ENCODE measurements at regions not wholly inside any gene's neighbourhood (a gene's known extent, or its start where the extent isn't known, plus 50 kb on each side); places are given as distances from the start of the nearest gene placed in this dataset.
A peak's percentile ranks its signal among the peaks of the same experiment; 100 is the strongest.

DNA sequence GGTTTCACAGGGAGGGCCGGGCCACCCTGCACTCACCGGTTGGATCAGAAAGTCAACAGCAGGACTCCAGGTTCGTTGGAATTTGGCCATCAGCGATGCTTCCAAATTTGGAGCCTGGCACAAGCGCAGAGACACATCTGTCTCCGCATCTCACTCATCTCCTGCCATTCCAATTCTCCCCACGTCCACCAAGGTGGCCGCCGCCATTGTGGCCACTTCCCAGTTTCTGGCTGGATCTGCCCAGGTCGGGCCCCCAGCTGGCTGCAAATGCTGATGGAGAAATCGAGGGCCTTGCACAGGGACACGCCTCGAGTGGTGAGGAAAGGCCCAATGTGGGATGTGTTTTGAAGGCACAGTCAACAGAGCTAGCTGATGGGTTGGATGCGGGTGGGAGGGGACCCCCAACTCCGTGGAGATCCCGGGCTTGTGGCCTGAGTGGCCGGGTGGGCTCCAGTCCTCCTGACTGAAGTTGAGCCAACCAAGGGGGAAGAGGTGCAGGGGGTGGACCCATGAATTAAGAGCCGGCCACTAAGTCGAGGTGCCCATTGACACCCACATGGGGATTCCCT, 102.7 kb downstream of the CRYAA start:
- no peak overlapping the region for H3K4me3 ChIP-seq
- H3K36me3 ChIP-seq (ENCODE audit: low read depth, missing control alignments): no peaks in the 10 kb centered on the region
- peaks cover 12% of the 10 kb centered on the region for H3K4me1 ChIP-seq
- no peak overlapping the region for H3K27ac ChIP-seq
- H3K27me3 ChIP-seq: no peaks in the 10 kb centered on the region
- no peak for TF ChIP-seq POLR2A (IDR thresholded peaks at IDR 0.05)
- TF ChIP-seq, protein P1, sequence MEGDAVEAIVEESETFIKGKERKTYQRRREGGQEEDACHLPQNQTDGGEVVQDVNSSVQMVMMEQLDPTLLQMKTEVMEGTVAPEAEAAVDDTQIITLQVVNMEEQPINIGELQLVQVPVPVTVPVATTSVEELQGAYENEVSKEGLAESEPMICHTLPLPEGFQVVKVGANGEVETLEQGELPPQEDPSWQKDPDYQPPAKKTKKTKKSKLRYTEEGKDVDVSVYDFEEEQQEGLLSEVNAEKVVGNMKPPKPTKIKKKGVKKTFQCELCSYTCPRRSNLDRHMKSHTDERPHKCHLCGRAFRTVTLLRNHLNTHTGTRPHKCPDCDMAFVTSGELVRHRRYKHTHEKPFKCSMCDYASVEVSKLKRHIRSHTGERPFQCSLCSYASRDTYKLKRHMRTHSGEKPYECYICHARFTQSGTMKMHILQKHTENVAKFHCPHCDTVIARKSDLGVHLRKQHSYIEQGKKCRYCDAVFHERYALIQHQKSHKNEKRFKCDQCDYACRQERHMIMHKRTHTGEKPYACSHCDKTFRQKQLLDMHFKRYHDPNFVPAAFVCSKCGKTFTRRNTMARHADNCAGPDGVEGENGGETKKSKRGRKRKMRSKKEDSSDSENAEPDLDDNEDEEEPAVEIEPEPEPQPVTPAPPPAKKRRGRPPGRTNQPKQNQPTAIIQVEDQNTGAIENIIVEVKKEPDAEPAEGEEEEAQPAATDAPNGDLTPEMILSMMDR (IDR thresholded peaks at IDR 0.05): no peak
- intact Hi-C loops (cut with DNase I; ENCODE audit: low total_unique reads): no loop called here
- no peaks in the 10 kb centered on the region for H3K9me3 ChIP-seq
- 91 to 92% methylated on average over 15 to 19 of the region's 19 CpGs for WGBS, 2 donors
- no peak for DNase-seq

DNA sequence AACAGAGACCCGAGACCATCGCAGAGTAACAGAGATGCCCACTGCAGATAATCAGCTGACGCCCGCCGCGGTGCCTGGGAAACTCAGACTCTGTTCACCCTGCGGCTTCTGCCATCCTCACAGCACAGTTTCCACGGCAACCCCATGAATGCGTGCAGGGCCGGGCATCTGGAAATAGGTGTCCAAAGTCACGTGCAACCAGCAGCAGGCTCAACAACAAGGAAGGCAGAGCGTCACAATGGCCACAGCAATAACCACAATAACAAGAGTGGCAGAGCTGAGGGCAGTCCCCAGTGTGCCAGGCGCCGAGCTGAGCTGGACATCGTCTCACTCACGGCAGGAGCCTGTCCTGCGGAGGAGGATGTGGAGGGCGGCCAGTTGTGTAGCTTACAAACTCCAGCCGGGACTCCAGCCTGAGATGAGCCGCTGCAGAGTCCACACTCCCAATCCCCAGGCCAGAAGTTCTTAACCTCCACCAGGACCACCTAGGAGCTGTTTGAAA, 102.0 kb downstream of the CRYAA start:
- H3K4me1 ChIP-seq: peaks cover 12% of the 10 kb centered on the region
- H3K27me3 ChIP-seq: no peaks in the 10 kb centered on the region
- H3K36me3 ChIP-seq (ENCODE audit: low read depth, missing control alignments): no peaks in the 10 kb centered on the region
- H3K27ac ChIP-seq: no peak overlapping the region
- 48 to 62% methylated on average over 18 to 20 of the region's 20 CpGs for WGBS, 2 donors
- DNase-seq: peak; percentile 38
- TF ChIP-seq POLR2A (IDR thresholded peaks at IDR 0.05): no peak
- TF ChIP-seq, protein P1 (IDR thresholded peaks at IDR 0.05): no peak
- no peaks in the 10 kb centered on the region for H3K9me3 ChIP-seq
- no peak overlapping the region for H3K4me3 ChIP-seq
- intact Hi-C loops (cut with DNase I; ENCODE audit: low total_unique reads): no loop called here

- Histone ChIP-seq H3K4me3 (no peak overlapping the region), H3K27me3 (no peaks in the 10 kb centered on the region), H3K4me1 (peaks cover 12% of the 10 kb centered on the region), H3K27ac (no peak overlapping the region), H3K36me3 (ENCODE audit: low read depth, missing control alignments) (no peaks in the 10 kb centered on the region), H3K9me3 (no peaks in the 10 kb centered on the region)
- intact Hi-C loops (cut with DNase I; ENCODE audit: low total_unique reads): no loop called here
- 42 to 58% methylated on average over 20 of the region's 20 CpGs for WGBS, 2 donors
- TF ChIP-seq POLR2A (IDR thresholded peaks at IDR 0.05): no peak
- TF ChIP-seq, protein P1 (IDR thresholded peaks at IDR 0.05): no peak
- no peak for DNase-seq
These were observed 101.3 kb downstream of the CRYAA start for GRCh38 chr21:43269957-43270705.

- Histone ChIP-seq H3K27me3 (no peaks in the 10 kb centered on the region), H3K9me3 (no peaks in the 10 kb centered on the region), H3K36me3 (ENCODE audit: low read depth, missing control alignments) (no peaks in the 10 kb centered on the region), H3K27ac (no peak overlapping the region), H3K4me3 (no peak overlapping the region), H3K4me1 (peaks cover 12% of the 10 kb centered on the region)
- WGBS, 2 donors: 85 to 93% methylated on average over 8 to 10 of the region's 10 CpGs
- intact Hi-C loops (cut with DNase I; ENCODE audit: low total_unique reads): no loop called here
- TF ChIP-seq, protein P1 (IDR thresholded peaks at IDR 0.05): no peak
- TF ChIP-seq POLR2A (IDR thresholded peaks at IDR 0.05): no peak
- DNase-seq: no peak
These were observed 100.6 kb downstream of the CRYAA start for GRCh38 chr21:43269440-43269839.
